ENCODE measurements at regions not wholly inside any gene's neighbourhood (a gene's known extent, or its start where the extent isn't known, plus 50 kb on each side); places are given as distances from the start of the nearest gene placed in this dataset.

- DNase-seq: no peak
These were observed 152.3 kb downstream of the GAS1 start for GRCh38 chr9:86795047-86795442.

GRCh38 chr9:86794391-86795046 is 152.8 kb downstream of the GAS1 start:
- DNase-seq: no peak

- no peak for DNase-seq
These were observed 155.2 kb downstream of the GAS1 start for GRCh38 chr9:86792136-86792535.

- no peak for DNase-seq
These were observed 156.5 kb downstream of the GAS1 start for GRCh38 chr9:86790805-86791204.

- DNase-seq: no peak
These were observed 158.8 kb downstream of the GAS1 start for GRCh38 chr9:86788456-86788855.

- no peak for DNase-seq
These were observed 163.4 kb downstream of the GAS1 start for GRCh38 chr9:86783884-86784283.

- no peak for DNase-seq
These were observed 164.5 kb downstream of the GAS1 start for GRCh38 chr9:86782831-86783230.

GRCh38 chr9:86778761-86779160 is 168.5 kb downstream of the GAS1 start:
- DNase-seq: no peak

GRCh38 chr9:86775718-86776117 is 171.6 kb downstream of the GAS1 start:
- no peak for DNase-seq

- DNase-seq: no peak
These were observed 173.2 kb downstream of the GAS1 start for GRCh38 chr9:86774116-86774515.

GRCh38 chr9:86773422-86773945 is 173.8 kb downstream of the GAS1 start:
- no peak for DNase-seq

GRCh38 chr9:86772635-86772993 is 174.7 kb downstream of the GAS1 start:
- DNase-seq: no peak

- no peak for DNase-seq
These were observed 175.2 kb downstream of the GAS1 start for GRCh38 chr9:86771941-86772634.

GRCh38 chr9:86771420-86771819 is 175.9 kb downstream of the GAS1 start:
- no peak for DNase-seq

GRCh38 chr9:86768709-86769108 is 178.6 kb downstream of the GAS1 start:
- no peak for DNase-seq

- no peak for DNase-seq
These were observed 179.3 kb downstream of the GAS1 start for GRCh38 chr9:86768020-86768419.

GRCh38 chr9:86767373-86767772 is 179.9 kb downstream of the GAS1 start:
- no peak for DNase-seq

- no peak for DNase-seq
These were observed 180.4 kb downstream of the GAS1 start for GRCh38 chr9:86766912-86767311.

GRCh38 chr9:86766511-86766910 is 180.8 kb downstream of the GAS1 start:
- no peak for DNase-seq

- no peak for DNase-seq
These were observed 181.4 kb downstream of the GAS1 start for GRCh38 chr9:86765746-86766430.

GRCh38 chr9:86764671-86765343 is 182.5 kb downstream of the GAS1 start:
- DNase-seq: no peak

GRCh38 chr9:86764221-86764624 is 183.1 kb downstream of the GAS1 start:
- DNase-seq: no peak

GRCh38 chr9:86763791-86764190 is 183.5 kb downstream of the GAS1 start:
- no peak for DNase-seq

GRCh38 chr9:86757382-86757720 is 190.0 kb downstream of the GAS1 start:
- no peak for DNase-seq
